Fibroblast of lung (primary cell): ENCODE measurements at regions not wholly inside any gene's neighbourhood (a gene's known extent, or its start where the extent isn't known, plus 50 kb on each side); places are given as distances from the start of the nearest gene placed in this dataset.

Source experiments
- DNase-seq, 2 donors: peaks; one replicate each; pipeline versions ENCODE4 v3.0.0 to v3.0.0-alpha.2; 2010; ENCODE audit warnings: low read depth in 2 of 2
- H2AFZ ChIP-seq: 2 replicates; pipeline ENCODE4 v1.5.1; 2012; ENCODE audit warnings: low read length, control low read depth, inconsistent platforms
- H3K27ac ChIP-seq: 2 replicates; pipeline ENCODE4 v1.5.1; 2011; ENCODE audit warnings: low read length, control low read depth; ENCODE audit not compliant: insufficient read depth
- H3K27me3 ChIP-seq: 2 replicates; pipeline ENCODE4 v1.5.1; 2011; ENCODE audit warnings: mild to moderate bottlenecking, low read length; ENCODE audit not compliant: control insufficient read depth, insufficient read depth
- H3K36me3 ChIP-seq: 2 replicates; pipeline ENCODE4 v1.5.1; 2011; ENCODE audit warnings: low read length; ENCODE audit not compliant: control insufficient read depth, insufficient read depth
- H3K4me1 ChIP-seq: 2 replicates; pipeline ENCODE4 v1.5.1; 2011; ENCODE audit warnings: low read length; ENCODE audit not compliant: control insufficient read depth, insufficient read depth; ENCODE audit errors: extremely low read depth
- H3K4me2 ChIP-seq: 2 replicates; pipeline ENCODE4 v1.5.1; 2011; ENCODE audit warnings: low read length, control low read depth; ENCODE audit not compliant: insufficient read depth; ENCODE audit errors: extremely low read depth
- H3K4me3 ChIP-seq, 4 experiments: fragments of 200-600 bp in 1 of 4; sonication (generic) in 1 of 4; replicated peaks in 1 of 4; 2 replicates each; pipeline ENCODE4 v1.5.1; 2011 to 2016; ENCODE audit warnings: low read length in 4 of 4, low read depth in 3 of 4, mild to moderate bottlenecking in 3 of 4, control low read depth in 2 of 4, inconsistent platforms in 1 of 4, mixed read lengths in 1 of 4; ENCODE audit not compliant: insufficient read depth in 1 of 4; ENCODE audit errors: control extremely low read depth in 1 of 4
- H3K79me2 ChIP-seq: 2 replicates; pipeline ENCODE4 v1.5.1; 2012; ENCODE audit warnings: mild to moderate bottlenecking, low read length, inconsistent platforms; ENCODE audit not compliant: control insufficient read depth, insufficient read depth
- H3K9ac ChIP-seq: 2 replicates; pipeline ENCODE4 v1.5.1; 2011; ENCODE audit warnings: mild to moderate bottlenecking, low read length, control low read depth; ENCODE audit not compliant: insufficient read depth
- H3K9me3 ChIP-seq: 2 replicates; pipeline ENCODE4 v1.5.1; 2012; ENCODE audit warnings: low read depth, low read length; ENCODE audit not compliant: control insufficient read depth, insufficient read depth
- H4K20me1 ChIP-seq: 2 replicates; pipeline ENCODE4 v1.5.1; 2011; ENCODE audit warnings: low read length; ENCODE audit not compliant: control insufficient read depth, insufficient read depth; ENCODE audit errors: extremely low read depth
- CTCF ChIP-seq, 2 donors: IDR thresholded peaks in 1 of 2; conservative IDR thresholded peaks in 1 of 2; 1 replicate in 1 of 2; 2 replicates in 1 of 2; pipeline ENCODE4 v1.5.1; 2011 to 2012; ENCODE audit warnings: low read length in 2 of 2, control low read depth in 1 of 2, inconsistent platforms in 1 of 2, low read depth in 1 of 2, mild to moderate bottlenecking in 1 of 2
- EZH2 ChIP-seq: IDR thresholded peaks from 2 replicates; pipeline ENCODE4 v1.5.1; 2012; ENCODE audit warnings: low read length, control low read depth, mild to moderate bottlenecking; ENCODE audit errors: missing control alignments

- Histone ChIP-seq H3K79me2 (no peaks in the 10 kb centered on the region), H2AFZ (no peak overlapping the region), H3K27me3 (no peaks in the 10 kb centered on the region), H3K4me1 (no peaks in the 10 kb centered on the region), H3K4me2 (no peak overlapping the region), H3K9ac (no peak overlapping the region), H3K27ac (no peak overlapping the region), H3K9me3 (no peaks in the 10 kb centered on the region), H3K4me3 (no peak overlapping the region), H3K36me3 (no peaks in the 10 kb centered on the region), H4K20me1 (no peaks in the 10 kb centered on the region)
- DNase-seq: peak in 1 of 2 donors; percentile 91
- TF ChIP-seq EZH2 (no peak), CTCF (conservative IDR thresholded peaks at IDR 0.05 in 1 of 2, IDR thresholded peaks at IDR 0.05 in 1 of 2; ENCODE audit: low read depth in 1 of 2, low read length in 2 of 2) (no peak)
These were observed 172.6 kb upstream of the HMCN1 start for GRCh38 chr1:185561629-185562028.

- no peaks in the 10 kb centered on the region for H3K4me1 ChIP-seq
- no peaks in the 10 kb centered on the region for H3K27me3 ChIP-seq
- no peak overlapping the region for H3K4me3 ChIP-seq
- no peak for DNase-seq
- no peaks in the 10 kb centered on the region for H3K36me3 ChIP-seq
- H3K79me2 ChIP-seq: no peaks in the 10 kb centered on the region
- no peak overlapping the region for H3K9ac ChIP-seq
- no peak overlapping the region for H2AFZ ChIP-seq
- H3K9me3 ChIP-seq: no peaks in the 10 kb centered on the region
- H4K20me1 ChIP-seq: no peaks in the 10 kb centered on the region
- TF ChIP-seq CTCF (conservative IDR thresholded peaks at IDR 0.05 in 1 of 2, IDR thresholded peaks at IDR 0.05 in 1 of 2; ENCODE audit: low read depth in 1 of 2, low read length in 2 of 2) (no peak), EZH2 (no peak)
- H3K27ac ChIP-seq: no peak overlapping the region
- H3K4me2 ChIP-seq: no peak overlapping the region
These were observed 173.4 kb upstream of the HMCN1 start for GRCh38 chr1:185560760-185561159.

- no peaks in the 10 kb centered on the region for H3K27me3 ChIP-seq
- DNase-seq: peak in 1 of 2 donors; percentile 52
These were observed 174.4 kb upstream of the HMCN1 start for GRCh38 chr1:185559684-185560331.

More at GRCh38 chr1:185559684-185560331, 174.4 kb upstream of the HMCN1 start:
- H3K9me3 ChIP-seq: no peaks in the 10 kb centered on the region
- no peaks in the 10 kb centered on the region for H3K36me3 ChIP-seq
- no peak overlapping the region for H3K27ac ChIP-seq
- TF ChIP-seq EZH2 (no peak), CTCF (conservative IDR thresholded peaks at IDR 0.05 in 1 of 2, IDR thresholded peaks at IDR 0.05 in 1 of 2; ENCODE audit: low read depth in 1 of 2, low read length in 2 of 2) (peak; percentile 27 to 38)
- no peak overlapping the region for H2AFZ ChIP-seq
- H3K9ac ChIP-seq: no peak overlapping the region
- H3K79me2 ChIP-seq: no peaks in the 10 kb centered on the region
- H4K20me1 ChIP-seq: no peaks in the 10 kb centered on the region
- H3K4me2 ChIP-seq: no peak overlapping the region
- H3K4me1 ChIP-seq: no peaks in the 10 kb centered on the region
- H3K4me3 ChIP-seq: no peak overlapping the region
